Stimulated activated CD4-positive, alpha-beta T cell treated with anti-CD3 and anti-CD28 coated beads, Interleukin-15, amount 100 ng/mL, for 1 hour (primary cell): ENCODE measurements at regions not wholly inside any gene's neighbourhood (a gene's known extent, or its start where the extent isn't known, plus 50 kb on each side); places are given as distances from the start of the nearest gene placed in this dataset.
"Not testable (repeated sequence)": the region's sequence is repeated elsewhere in the genome, so short reads cannot be mapped to it uniquely, and the experiment has no call there.

Source experiments
- DNase-seq, 2 donors: peaks; one replicate each; pipeline ENCODE4 v3.0.0-alpha.2; 2020; ENCODE audit warnings: low read depth in 1 of 2, low spot score in 1 of 2

GRCh38 chr5:130605234-130605633 is 559.8 kb downstream of the HINT1 start:
- DNase-seq = no peak

- DNase-seq = not testable (repeated sequence)
Observed at GRCh38 chr5:130596647-130597046, 568.4 kb downstream of the HINT1 start.

GRCh38 chr5:130580264-130580663 is 584.8 kb downstream of the HINT1 start:
- no peak for DNase-seq

GRCh38 chr5:130578354-130578753 is 586.7 kb downstream of the HINT1 start:
- no peak for DNase-seq

DNA sequence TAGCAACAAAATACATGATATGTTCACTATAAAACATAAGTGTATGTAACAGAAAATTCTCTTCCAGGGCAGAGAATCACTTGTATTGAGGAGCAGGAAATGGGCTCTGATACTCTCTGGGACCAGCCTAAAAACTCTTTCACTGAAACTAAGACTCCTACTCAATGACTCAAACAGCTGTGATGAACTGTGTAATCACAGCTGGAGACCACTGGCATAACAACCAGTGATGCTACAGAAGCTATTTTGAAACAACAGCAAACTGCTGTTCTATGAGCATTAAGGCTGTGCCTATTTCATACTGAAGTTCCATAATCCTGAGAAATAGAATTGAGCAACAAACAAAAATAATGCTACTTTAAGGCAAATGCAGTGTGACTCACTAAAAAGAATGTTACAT is 594.0 kb downstream of the HINT1 start:
- no peak for DNase-seq

DNA sequence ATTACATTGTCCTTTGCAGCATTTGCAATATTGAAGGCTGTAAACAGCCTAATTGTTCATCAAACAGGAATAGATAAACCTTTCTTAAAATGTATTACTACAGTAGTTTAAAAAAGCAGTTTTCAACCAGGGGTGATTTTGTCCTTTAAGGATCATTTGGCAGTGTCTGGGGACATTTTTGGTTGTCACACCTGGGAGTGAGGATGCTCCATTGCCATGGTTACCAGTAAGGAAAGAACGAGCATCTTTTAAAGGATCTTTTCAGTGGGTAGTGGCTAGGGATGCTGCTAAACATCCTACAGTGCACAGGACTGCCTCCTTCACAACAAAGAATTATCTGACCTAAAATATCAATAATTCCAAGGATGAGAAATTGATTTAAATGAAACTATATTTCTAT is 596.3 kb downstream of the HINT1 start:
- no peak for DNase-seq

DNA sequence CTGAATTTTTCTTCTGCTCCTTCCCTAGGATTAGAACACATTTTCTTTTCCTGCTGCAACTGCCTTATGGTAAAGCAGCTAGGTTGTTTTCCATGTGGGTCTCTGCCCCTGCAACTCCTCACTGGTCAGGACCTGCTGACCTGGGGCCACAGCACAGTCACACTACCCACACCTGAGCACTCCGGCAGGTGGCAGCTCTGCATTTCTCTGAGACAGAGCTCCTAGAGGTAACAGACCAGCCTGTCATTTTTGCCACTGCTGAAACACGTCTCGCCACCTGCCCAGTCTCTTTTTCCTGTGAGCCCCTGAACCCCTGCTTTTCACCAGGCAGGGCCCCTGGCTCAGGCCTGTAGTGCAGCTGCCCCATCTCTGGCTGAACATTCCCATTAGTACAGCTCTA is 609.6 kb downstream of the HINT1 start:
- DNase-seq = no peak

DNA sequence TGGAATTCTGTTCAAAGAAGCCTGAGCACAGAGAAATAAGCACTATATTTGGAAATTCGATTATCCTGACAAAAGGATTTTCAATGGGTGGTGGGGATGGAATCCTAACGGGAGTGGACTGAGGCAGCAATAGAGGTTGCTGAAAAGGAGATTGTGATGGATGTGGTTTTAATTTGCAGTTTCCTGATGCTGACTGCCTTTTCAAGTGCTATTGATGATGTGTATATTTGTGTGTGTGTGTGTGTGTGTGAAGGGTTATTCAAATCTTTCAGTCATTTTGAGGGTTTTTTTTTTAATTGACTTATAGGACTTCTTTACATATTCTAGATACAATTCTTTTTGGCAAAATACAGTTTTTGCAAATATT is 614.5 kb downstream of the HINT1 start:
- no peak for DNase-seq

GRCh38 chr5:130549884-130550561 is 615.0 kb downstream of the HINT1 start:
- DNase-seq = no peak

- no peak for DNase-seq
Observed at GRCh38 chr5:130546211-130546610, 618.8 kb downstream of the HINT1 start.

- DNase-seq = no peak
Observed at GRCh38 chr5:130545291-130545690, 619.8 kb downstream of the HINT1 start.

DNA sequence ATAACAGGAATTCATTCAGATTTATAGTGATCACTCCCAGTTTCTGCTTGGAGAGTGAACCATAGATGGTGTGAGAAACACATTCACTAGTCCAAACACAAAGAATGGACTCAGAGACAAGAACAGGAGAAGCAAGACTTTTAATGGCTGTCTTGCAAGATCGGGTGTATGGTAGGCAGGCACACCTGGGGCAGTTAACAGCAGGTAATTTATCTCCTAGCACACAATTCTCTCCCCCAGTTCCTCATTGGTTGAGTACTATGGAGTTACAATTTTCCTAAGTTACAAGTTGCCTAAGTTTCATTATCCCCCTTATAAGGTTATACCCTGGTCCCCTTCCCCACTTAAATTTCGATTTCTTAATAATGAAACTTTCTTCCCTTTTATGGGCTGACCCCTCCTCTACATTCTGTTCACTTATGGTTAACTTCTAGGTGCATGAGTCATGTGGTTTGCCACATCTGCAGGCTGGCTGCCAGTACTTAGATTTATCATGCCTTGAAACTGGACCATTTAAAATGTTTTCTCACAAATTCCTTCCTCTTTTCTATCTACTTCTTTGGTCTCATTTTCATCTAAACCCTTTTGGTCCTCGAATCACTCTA is 623.3 kb downstream of the HINT1 start:
- DNase-seq = no peak

- no peak for DNase-seq
Observed at GRCh38 chr5:130536691-130537090, 628.4 kb downstream of the HINT1 start.

GRCh38 chr5:130532786-130533185 is 628.5 kb downstream of the CHSY3 start:
- DNase-seq = no peak

GRCh38 chr5:130529511-130530485 is 625.5 kb downstream of the CHSY3 start:
- no peak for DNase-seq

- no peak for DNase-seq
Observed at GRCh38 chr5:130529111-130529510, 624.8 kb downstream of the CHSY3 start.

GRCh38 chr5:130528474-130528873 is 624.2 kb downstream of the CHSY3 start:
- no peak for DNase-seq

DNA sequence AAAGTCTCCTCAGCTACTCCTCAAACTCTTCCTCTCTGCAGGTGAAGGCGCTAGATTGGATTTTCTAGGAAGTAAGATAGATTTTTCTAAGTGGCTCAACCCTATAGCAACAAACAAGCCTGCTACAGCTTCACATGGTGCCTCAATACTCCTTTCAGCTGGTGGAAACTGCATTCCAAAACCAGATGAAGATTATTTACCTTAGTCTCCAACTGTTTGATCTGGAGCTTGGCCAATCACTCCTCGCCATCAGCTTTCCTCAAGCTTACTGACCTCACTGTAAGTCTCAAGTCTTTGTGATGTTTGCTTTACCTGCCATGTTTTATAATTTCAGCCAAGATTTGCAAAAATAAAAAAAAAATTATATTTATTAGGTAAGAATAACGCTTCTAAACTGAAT is 622.4 kb downstream of the CHSY3 start:
- DNase-seq = no peak

GRCh38 chr5:130520211-130520610 is 615.9 kb downstream of the CHSY3 start:
- DNase-seq = no peak

DNA sequence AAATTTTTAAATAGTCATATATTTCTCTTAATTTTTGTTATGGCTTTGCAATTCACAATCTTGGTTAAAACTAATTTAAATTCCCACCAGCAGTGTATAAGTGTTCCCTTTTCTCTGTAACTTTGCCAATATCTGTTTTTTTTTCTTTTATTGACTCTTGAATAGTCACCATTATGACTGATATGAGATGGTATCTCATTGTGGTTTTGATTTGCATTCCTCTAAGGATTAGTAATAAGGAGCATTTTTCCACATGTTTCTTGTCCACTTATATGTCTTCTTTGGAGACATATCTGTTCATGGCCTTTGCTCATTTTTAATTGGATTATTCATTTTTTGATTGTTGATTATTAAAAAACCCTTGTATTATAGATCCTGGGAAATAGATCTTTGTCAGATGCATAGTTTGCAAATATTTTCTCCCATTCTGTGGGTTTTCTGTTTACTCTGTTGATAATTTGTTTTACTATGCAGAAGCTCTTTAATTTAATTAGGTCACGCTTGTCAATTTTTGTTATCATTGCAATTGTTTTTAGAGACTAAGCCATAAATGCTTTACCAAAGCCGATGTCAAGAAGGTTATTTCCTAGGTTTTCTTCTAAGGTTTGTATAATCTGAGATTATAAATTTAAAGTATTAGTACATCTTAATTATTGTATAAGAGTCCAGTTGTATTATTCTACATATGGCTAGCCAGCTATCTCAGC is 610.9 kb downstream of the CHSY3 start:
- DNase-seq = no peak

DNA sequence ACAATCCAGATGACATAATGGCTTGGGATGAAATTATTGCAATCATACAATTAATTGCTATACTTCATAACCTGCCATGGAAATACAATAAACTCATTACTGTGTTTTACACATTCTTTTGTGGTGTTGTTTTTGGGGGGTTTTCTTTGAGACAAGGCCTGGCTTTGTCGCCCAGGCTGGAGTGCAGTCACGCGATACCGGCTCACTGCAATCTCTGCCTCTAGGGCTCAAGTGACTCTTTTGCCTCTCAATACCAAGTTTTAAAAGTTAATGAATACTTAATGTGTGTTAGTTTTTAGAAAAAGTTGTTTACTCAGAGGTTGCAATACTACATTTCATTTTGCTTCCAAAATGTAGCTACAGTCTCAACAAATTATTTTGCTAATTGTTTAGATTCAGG is 598.4 kb downstream of the CHSY3 start:
- no peak for DNase-seq
